SJSA1 (cell line): ENCODE measurements at regions not wholly inside any gene's neighbourhood (a gene's known extent, or its start where the extent isn't known, plus 50 kb on each side); places are given as distances from the start of the nearest gene placed in this dataset.
A peak's percentile ranks its signal among the peaks of the same experiment; 100 is the strongest.

Source experiments
- DNase-seq, 2 experiments: peaks; one replicate each; pipeline ENCODE4 v3.0.0-alpha.2; 2015 to 2020; ENCODE audit warnings: low spot score in 2 of 2, low read depth in 1 of 2
- H3K27ac ChIP-seq: fragments of 250-450 bp; sonication (Bioruptor Pico); 2 replicates; pipeline ENCODE4 v1.5.1; 2020; ENCODE audit warnings: mild to moderate bottlenecking, moderate library complexity
- H3K27me3 ChIP-seq: fragments of 250-450 bp; sonication (Bioruptor Pico); replicated peaks from 2 replicates; pipeline ENCODE4 v1.5.1; 2020; ENCODE audit warnings: mild to moderate bottlenecking, moderate library complexity
- H3K36me3 ChIP-seq: fragments of 250-450 bp; sonication (Bioruptor Pico); 2 replicates; pipeline ENCODE4 v1.5.1; 2020; ENCODE audit warnings: mild to moderate bottlenecking
- H3K4me1 ChIP-seq: fragments of 250-450 bp; sonication (Bioruptor Pico); replicated peaks from 2 replicates; pipeline ENCODE4 v1.6.1; 2021; ENCODE audit warnings: mild to moderate bottlenecking
- H3K4me3 ChIP-seq: fragments of 250-450 bp; sonication (Bioruptor Pico); 2 replicates; pipeline ENCODE4 v1.5.1; 2020; ENCODE audit warnings: mild to moderate bottlenecking
- H3K9me3 ChIP-seq: fragments of 250-450 bp; sonication (Bioruptor Pico); replicated peaks from 2 replicates; pipeline ENCODE4 v1.5.1; 2020; ENCODE audit warnings: mild to moderate bottlenecking

DNA sequence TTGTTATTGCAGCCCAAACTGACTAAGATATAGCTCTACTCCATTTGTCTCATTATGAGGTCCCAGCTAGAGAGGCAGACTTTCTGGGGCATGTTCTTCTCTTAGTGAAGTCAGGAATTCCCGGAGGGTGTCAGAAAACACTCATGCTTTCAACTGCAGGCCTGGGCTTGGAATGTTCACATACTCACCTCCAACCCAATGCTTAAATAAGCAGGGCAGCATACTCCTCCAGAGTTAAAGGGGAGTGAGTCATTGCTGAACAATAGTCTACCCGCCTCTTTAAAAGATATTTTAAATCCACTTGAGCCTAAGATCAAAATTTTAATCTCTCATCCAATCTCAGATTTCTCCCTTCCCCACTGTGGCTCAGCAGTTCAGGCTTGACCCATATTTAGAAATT is 167.8 kb upstream of the DPH6 start:
- Histone ChIP-seq H3K27me3 (no peaks in the 10 kb centered on the region), H3K4me1 (peaks cover 11% of the 10 kb centered on the region), H3K4me3 (no peak overlapping the region), H3K36me3 (no peaks in the 10 kb centered on the region), H3K27ac (no peak overlapping the region), H3K9me3 (no peaks in the 10 kb centered on the region)
- DNase-seq: peak; percentile 50 to 53

GRCh38 chr15:35717721-35718120 is 171.8 kb upstream of the DPH6 start:
- Histone ChIP-seq H3K9me3 (no peaks in the 10 kb centered on the region), H3K36me3 (no peaks in the 10 kb centered on the region), H3K4me3 (no peak overlapping the region), H3K4me1 (peaks cover 11% of the 10 kb centered on the region), H3K27me3 (no peaks in the 10 kb centered on the region), H3K27ac (no peak overlapping the region)
- no peak for DNase-seq

DNA sequence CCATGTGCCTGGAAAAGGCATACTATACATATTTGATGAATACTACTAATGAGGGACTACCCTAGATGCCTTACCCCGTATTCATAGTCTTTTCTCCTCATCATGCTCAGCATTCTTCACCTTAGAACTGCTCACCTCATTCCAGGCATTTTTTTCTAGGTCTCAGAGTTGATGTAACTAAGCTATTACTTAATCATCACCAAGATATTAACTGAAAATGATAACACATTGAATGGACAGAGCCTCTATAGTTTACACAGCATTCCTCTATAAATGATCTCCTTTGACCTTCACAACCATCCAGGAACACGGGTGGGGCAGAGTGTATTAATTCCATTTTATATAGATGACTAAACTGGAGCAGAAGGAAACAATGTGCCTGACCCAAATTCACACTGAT is 174.1 kb upstream of the DPH6 start:
- Histone ChIP-seq H3K27me3 (no peaks in the 10 kb centered on the region), H3K9me3 (no peaks in the 10 kb centered on the region), H3K27ac (no peak overlapping the region), H3K4me1 (peaks cover 8% of the 10 kb centered on the region; the same call in 1 of the 2 replicates), H3K36me3 (no peaks in the 10 kb centered on the region), H3K4me3 (no peak overlapping the region)
- DNase-seq: no peak

DNA sequence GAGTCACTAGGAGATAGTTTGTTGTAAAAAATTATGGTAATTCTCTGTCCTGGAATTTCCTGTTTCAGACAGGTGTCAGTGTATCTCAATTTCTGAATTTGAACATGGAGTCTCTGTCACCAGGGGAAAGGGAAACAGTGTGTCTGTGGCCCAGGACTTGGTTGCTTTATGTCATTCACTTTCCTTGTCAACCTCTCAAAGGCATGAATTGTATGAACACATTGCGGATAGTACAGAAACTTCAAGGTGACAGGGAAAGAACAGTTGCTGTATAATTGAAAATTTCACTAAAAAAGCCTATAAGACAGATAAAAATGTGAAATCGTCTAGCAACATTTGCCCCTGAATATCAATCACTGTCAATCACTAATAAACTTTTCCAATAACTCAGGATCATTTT is 175.0 kb upstream of the DPH6 start:
- no peak for DNase-seq
- Histone ChIP-seq H3K9me3 (peaks cover 3% of the 10 kb centered on the region; the same call in 1 of the 2 replicates), H3K4me1 (peaks cover 8% of the 10 kb centered on the region; the same call in 1 of the 2 replicates), H3K27me3 (no peaks in the 10 kb centered on the region), H3K4me3 (no peak overlapping the region), H3K27ac (no peak overlapping the region), H3K36me3 (no peaks in the 10 kb centered on the region)

- Histone ChIP-seq H3K9me3 (peaks cover 3% of the 10 kb centered on the region; the same call in 1 of the 2 replicates), H3K36me3 (no peaks in the 10 kb centered on the region), H3K4me1 (peaks cover 8% of the 10 kb centered on the region; the same call in 1 of the 2 replicates), H3K27me3 (no peaks in the 10 kb centered on the region), H3K27ac (no peak overlapping the region), H3K4me3 (no peak overlapping the region)
- no peak for DNase-seq
These were observed 175.8 kb upstream of the DPH6 start for GRCh38 chr15:35721751-35722150.

DNA sequence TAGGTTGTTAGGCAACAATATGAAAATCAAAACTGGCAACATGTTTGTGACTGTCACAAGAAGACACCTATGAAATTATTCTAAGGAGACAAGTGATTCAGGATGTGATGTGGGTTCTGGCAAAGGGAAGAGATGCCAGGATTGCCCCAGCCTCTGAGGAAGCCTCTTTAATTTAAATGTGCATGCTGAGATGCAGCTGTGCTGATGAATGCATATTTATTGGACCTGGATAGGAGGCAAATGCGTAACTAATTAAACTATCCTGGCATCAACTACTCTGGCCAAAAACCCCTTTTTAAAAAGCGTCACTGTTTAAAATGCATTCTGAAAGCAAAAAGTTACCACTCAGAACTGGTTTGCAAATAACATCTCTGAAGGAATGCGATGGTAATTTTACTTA is 176.5 kb upstream of the DPH6 start:
- no peak overlapping the region for H3K4me3 ChIP-seq
- DNase-seq: no peak
- H3K27ac ChIP-seq: no peak overlapping the region
- H3K4me1 ChIP-seq: peaks cover 8% of the 10 kb centered on the region; the same call in 1 of the 2 replicates
- peaks cover 3% of the 10 kb centered on the region; the same call in 1 of the 2 replicates for H3K9me3 ChIP-seq
- no peaks in the 10 kb centered on the region for H3K27me3 ChIP-seq
- H3K36me3 ChIP-seq: no peaks in the 10 kb centered on the region

GRCh38 chr15:35723120-35723847 is 177.3 kb upstream of the DPH6 start:
- no peak for DNase-seq
- H3K27ac ChIP-seq: no peak overlapping the region
- H3K4me3 ChIP-seq: no peak overlapping the region
- H3K4me1 ChIP-seq: peaks cover 12% of the 10 kb centered on the region
- no peaks in the 10 kb centered on the region for H3K27me3 ChIP-seq
- no peaks in the 10 kb centered on the region for H3K36me3 ChIP-seq
- H3K9me3 ChIP-seq: peaks cover 3% of the 10 kb centered on the region; the same call in 1 of the 2 replicates

DNA sequence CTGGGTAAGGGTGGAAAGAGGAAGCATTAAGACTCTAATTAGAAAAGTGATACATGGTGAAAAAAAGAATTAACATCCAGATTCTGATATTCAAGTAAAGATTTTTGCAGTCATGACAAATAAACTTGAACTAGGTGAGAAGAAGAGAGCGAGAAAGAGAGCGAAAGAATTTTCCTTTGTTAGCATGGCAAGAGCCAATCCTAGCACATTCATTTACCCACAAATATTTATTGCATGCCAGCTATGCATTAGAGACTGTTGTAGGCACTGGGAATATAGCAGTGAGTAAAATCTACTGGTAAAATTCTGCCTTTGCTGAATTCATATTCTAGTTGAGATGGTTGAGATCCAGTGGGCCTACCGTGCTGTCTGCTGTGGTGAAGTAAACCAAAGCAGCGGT is 177.9 kb upstream of the DPH6 start:
- H3K27ac ChIP-seq: no peak overlapping the region
- no peaks in the 10 kb centered on the region for H3K36me3 ChIP-seq
- H3K9me3 ChIP-seq: peaks cover 3% of the 10 kb centered on the region; the same call in 1 of the 2 replicates
- no peak overlapping the region for H3K4me3 ChIP-seq
- H3K27me3 ChIP-seq: no peaks in the 10 kb centered on the region
- H3K4me1 ChIP-seq: peaks cover 17% of the 10 kb centered on the region
- no peak for DNase-seq

GRCh38 chr15:35724626-35725025 is 178.7 kb upstream of the DPH6 start:
- H3K36me3 ChIP-seq: no peaks in the 10 kb centered on the region
- H3K4me1 ChIP-seq: peaks cover 18% of the 10 kb centered on the region
- H3K27me3 ChIP-seq: no peaks in the 10 kb centered on the region
- H3K4me3 ChIP-seq: no peak overlapping the region
- H3K9me3 ChIP-seq: peaks cover 3% of the 10 kb centered on the region; the same call in 1 of the 2 replicates
- no peak overlapping the region for H3K27ac ChIP-seq
- DNase-seq: no peak

DNA sequence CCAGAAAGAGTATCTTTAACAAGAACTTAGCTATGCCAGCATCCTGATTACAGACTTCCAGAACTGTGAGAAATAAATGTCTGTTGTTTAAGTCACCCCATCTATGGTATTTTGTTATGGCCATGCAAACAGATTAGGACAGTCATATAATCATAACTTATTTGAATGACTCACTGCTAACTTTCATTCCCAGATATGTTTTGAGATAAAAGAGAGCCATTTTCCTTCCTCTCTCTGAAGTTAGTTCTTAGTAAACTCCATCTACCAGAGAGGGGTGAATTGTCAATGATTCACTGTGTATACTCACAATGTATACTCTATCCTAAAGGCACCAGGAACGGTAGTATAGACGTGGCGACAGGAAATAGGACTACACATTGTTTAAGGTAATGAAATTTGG is 179.4 kb upstream of the DPH6 start:
- no peak overlapping the region for H3K4me3 ChIP-seq
- H3K27ac ChIP-seq: no peak overlapping the region
- H3K4me1 ChIP-seq: peaks cover 18% of the 10 kb centered on the region
- H3K9me3 ChIP-seq: peaks cover 3% of the 10 kb centered on the region; the same call in 1 of the 2 replicates
- H3K36me3 ChIP-seq: no peaks in the 10 kb centered on the region
- H3K27me3 ChIP-seq: no peaks in the 10 kb centered on the region
- no peak for DNase-seq

DNA sequence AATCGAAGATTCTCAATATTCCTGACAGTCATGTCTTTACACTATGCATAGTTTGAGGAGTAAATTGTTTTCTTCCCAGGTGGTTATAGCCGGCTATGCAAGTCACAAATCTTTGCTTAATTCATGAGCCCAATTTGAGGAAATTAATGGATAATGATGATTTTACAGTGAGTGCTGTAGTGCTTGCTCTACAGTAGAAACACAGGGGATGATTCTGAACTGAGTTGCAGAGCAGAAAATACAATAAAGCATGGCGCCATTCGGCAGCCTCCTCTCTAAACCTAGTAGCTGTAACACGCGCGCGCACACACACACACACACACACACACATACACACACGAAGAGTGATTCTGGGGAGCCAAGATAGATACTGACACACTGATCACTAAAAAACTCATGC is 181.7 kb upstream of the DPH6 start:
- H3K27ac ChIP-seq: no peak overlapping the region
- peaks cover 3% of the 10 kb centered on the region; the same call in 1 of the 2 replicates for H3K9me3 ChIP-seq
- no peak overlapping the region for H3K4me3 ChIP-seq
- H3K4me1 ChIP-seq: peaks cover 18% of the 10 kb centered on the region
- no peaks in the 10 kb centered on the region for H3K36me3 ChIP-seq
- DNase-seq: no peak
- no peaks in the 10 kb centered on the region; the same call in 1 of the 2 replicates for H3K27me3 ChIP-seq

DNA sequence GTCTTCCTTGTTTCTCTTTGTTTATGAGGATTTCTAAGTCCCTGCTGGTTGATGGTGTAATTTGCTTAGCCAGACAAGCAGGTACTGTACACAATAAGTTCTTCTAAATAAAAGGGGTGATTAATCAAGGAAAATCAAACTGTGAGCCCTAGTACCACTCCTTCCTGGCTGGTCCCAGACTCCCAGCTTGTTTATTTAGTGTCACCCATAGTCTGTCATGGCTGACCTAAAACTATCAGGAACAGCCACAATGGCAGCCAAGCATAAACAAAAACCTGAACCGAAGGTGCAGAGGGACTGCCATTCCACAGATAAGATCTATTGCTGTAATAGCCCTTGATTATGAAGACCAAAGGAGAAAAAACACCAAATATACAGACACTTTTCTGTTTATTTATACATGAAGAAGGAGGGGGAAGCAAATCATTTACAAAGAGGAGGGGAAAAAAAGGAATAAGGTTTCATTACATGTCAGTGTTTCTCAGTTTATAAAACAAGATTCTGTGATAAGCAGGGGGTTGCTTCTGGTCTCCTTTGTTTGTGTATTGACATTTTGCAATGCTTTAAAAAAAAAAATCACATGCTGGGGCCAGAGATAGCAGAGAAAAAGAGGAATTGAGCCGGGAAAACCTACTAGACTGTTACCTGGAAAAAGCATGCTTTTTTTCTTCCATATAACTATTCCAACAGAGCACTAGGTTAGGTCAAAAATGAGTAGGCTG is 182.4 kb upstream of the DPH6 start:
- peak in 1 of 2 experiments; percentile 34 for DNase-seq
- peaks cover 18% of the 10 kb centered on the region for H3K4me1 ChIP-seq
- no peak overlapping the region for H3K27ac ChIP-seq
- no peak overlapping the region for H3K4me3 ChIP-seq
- H3K9me3 ChIP-seq: peaks cover 3% of the 10 kb centered on the region; the same call in 1 of the 2 replicates
- no peaks in the 10 kb centered on the region; the same call in 1 of the 2 replicates for H3K27me3 ChIP-seq
- no peaks in the 10 kb centered on the region for H3K36me3 ChIP-seq

DNA sequence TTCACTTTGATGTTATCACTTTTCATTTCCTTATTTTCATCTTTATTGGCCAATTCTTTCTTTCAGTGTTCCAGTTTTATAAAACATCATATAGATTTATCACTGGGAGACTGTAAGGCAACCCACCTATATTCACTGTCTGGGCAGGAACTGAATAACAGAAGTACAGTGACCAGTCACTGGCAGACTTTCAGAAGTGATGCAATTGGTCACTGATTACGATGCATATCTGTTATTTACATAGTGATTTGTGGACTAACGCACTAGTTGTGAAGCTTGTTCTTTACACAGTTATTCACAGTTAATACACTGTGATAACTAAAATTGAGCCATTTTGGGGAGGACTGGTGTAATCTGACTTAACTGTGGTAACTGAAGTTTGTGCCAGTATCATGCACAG is 190.2 kb upstream of the DPH6 start:
- H3K4me3 ChIP-seq: no peak overlapping the region
- no peaks in the 10 kb centered on the region; the same call in 1 of the 2 replicates for H3K27me3 ChIP-seq
- no peak for DNase-seq
- H3K9me3 ChIP-seq: no peaks in the 10 kb centered on the region
- H3K4me1 ChIP-seq: peaks cover 12% of the 10 kb centered on the region
- no peak overlapping the region for H3K27ac ChIP-seq
- H3K36me3 ChIP-seq: no peaks in the 10 kb centered on the region

DNA sequence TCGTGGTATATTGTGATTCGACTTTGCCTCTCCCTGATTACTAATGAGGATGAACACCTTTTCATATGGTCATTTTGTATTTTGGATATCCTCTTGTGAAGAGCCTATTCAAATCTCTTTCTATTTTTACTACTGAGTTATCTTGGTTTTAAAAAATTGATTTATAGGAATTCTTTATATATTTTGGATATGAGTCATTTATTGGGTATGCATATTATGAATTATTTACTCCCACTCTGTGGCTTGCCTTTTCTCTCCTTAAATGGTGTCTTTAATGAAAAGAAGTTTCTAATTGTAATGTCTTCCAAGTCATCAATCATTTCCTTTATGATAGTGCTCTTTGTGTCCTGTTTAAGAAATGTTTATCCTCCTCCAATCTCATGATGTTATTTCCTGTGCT is 191.5 kb upstream of the DPH6 start:
- Histone ChIP-seq H3K27ac (no peak overlapping the region), H3K4me3 (no peak overlapping the region), H3K36me3 (no peaks in the 10 kb centered on the region), H3K9me3 (no peaks in the 10 kb centered on the region), H3K27me3 (no peaks in the 10 kb centered on the region), H3K4me1 (peaks cover 12% of the 10 kb centered on the region)
- DNase-seq: no peak
